GM12891 (cell line): ENCODE measurements at regions not wholly inside any gene's neighbourhood (a gene's known extent, or its start where the extent isn't known, plus 50 kb on each side); places are given as distances from the start of the nearest gene placed in this dataset.

ENCODE experiments used
- POLR2A ChIP-seq: IDR thresholded peaks from 2 replicates; pipeline ENCODE4 v1.6.1; 2011; ENCODE audit warnings: low read depth, low read length, control low read depth
- POLR2AphosphoS5 ChIP-seq: IDR thresholded peaks from 2 replicates; pipeline ENCODE4 v1.6.1; 2011; ENCODE audit warnings: low read depth, low read length, control low read depth
- SPI1 ChIP-seq: IDR thresholded peaks from 2 replicates; pipeline ENCODE4 v1.6.1; 2011; ENCODE audit warnings: low read depth, low read length, control low read depth
- TAF1 ChIP-seq: IDR thresholded peaks from 2 replicates; pipeline ENCODE4 v1.6.1; 2011; ENCODE audit warnings: low read depth, low read length, control low read depth

- TF ChIP-seq SPI1, result no peak
- no peak for TF ChIP-seq TAF1
- no peak for TF ChIP-seq POLR2AphosphoS5
- no peak for TF ChIP-seq POLR2A
These were observed 360.4 kb downstream of the KLF5 start for GRCh38 chr13:73419186-73419585.
